Neural progenitor cell (in vitro differentiated cells): ENCODE measurements at regions not wholly inside any gene's neighbourhood (a gene's known extent, or its start where the extent isn't known, plus 50 kb on each side); places are given as distances from the start of the nearest gene placed in this dataset.

Experiments used
- DNase-seq: peaks from one replicate; pipeline ENCODE4 v3.0.0-alpha.2; 2016; ENCODE audit warnings: low spot score
- H2AFZ ChIP-seq: fragments of 200-600 bp; sonication (generic); replicated peaks from 2 replicates; pipeline ENCODE4 v1.6.1; 2016; ENCODE audit warnings: antibody characterized with exemption
- H3F3A ChIP-seq: fragments of 200-600 bp; sonication (generic); 2 replicates; pipeline ENCODE4 v1.6.1; 2016; ENCODE audit warnings: antibody characterized with exemption, low read depth
- H3K27ac ChIP-seq: fragments of 200-600 bp; sonication (generic); 2 replicates; pipeline ENCODE4 v1.5.1; 2016; ENCODE audit warnings: mild to moderate bottlenecking
- H3K27me3 ChIP-seq: fragments of 200-600 bp; sonication (generic); 2 replicates; pipeline ENCODE4 v1.6.1; 2016; ENCODE audit warnings: mild to moderate bottlenecking, moderate library complexity
- H3K36me3 ChIP-seq: fragments of 200-600 bp; sonication (generic); 2 replicates; pipeline ENCODE4 v1.5.1; 2016
- H3K4me1 ChIP-seq: fragments of 200-600 bp; sonication (generic); 2 replicates; pipeline ENCODE4 v1.6.1; 2016; ENCODE audit warnings: mixed run types
- H3K4me2 ChIP-seq: fragments of 200-600 bp; sonication (generic); 2 replicates; pipeline ENCODE4 v1.6.1; 2016
- H3K4me3 ChIP-seq: fragments of 200-600 bp; sonication (generic); 2 replicates; pipeline ENCODE4 v1.5.1; 2016
- H3K79me2 ChIP-seq: fragments of 200-600 bp; sonication (generic); 2 replicates; pipeline ENCODE4 v1.6.1; 2016; ENCODE audit warnings: low read depth
- H3K9ac ChIP-seq: fragments of 200-600 bp; sonication (generic); 2 replicates; pipeline ENCODE4 v1.6.1; 2016
- H3K9me3 ChIP-seq: fragments of 200-600 bp; sonication (generic); 2 replicates; pipeline ENCODE4 v1.5.1; 2016; ENCODE audit warnings: low read depth
- H4K20me1 ChIP-seq: fragments of 200-600 bp; sonication (generic); 2 replicates; pipeline ENCODE4 v1.6.1; 2016; ENCODE audit warnings: low read depth
- H3K27ac Mint-ChIP-seq: 3 replicates; pipeline ENCODE4 v1.8.0; 2021; ENCODE audit warnings: mixed read lengths
- H3K27me3 Mint-ChIP-seq: 2 replicates; pipeline ENCODE4 v1.8.0; 2022; ENCODE audit warnings: low read depth, mild to moderate bottlenecking, inconsistent platforms, moderate library complexity, mixed read lengths; ENCODE audit not compliant: insufficient read depth
- H3K36me3 Mint-ChIP-seq: 3 replicates; pipeline ENCODE4 v1.8.0; 2021; ENCODE audit warnings: mixed read lengths
- H3K4me1 Mint-ChIP-seq: 3 replicates; pipeline ENCODE4 v1.8.0; 2021; ENCODE audit warnings: mixed read lengths
- H3K4me3 Mint-ChIP-seq: 3 replicates; pipeline ENCODE4 v1.8.0; 2021; ENCODE audit warnings: mild to moderate bottlenecking, moderate library complexity, mixed read lengths
- H3K9me3 Mint-ChIP-seq: 3 replicates; pipeline ENCODE4 v1.8.0; 2020; ENCODE audit warnings: mixed read lengths
- EZH2 ChIP-seq: fragments of 200-600 bp; sonication (generic); IDR thresholded peaks from 2 replicates; pipeline ENCODE4 v1.6.1; 2017; ENCODE audit warnings: antibody characterized with exemption, mild to moderate bottlenecking, moderate library complexity
- EZH2phosphoT487 ChIP-seq: fragments of 200-600 bp; sonication (generic); IDR thresholded peaks from 2 replicates; pipeline ENCODE4 v1.6.1; 2017; ENCODE audit warnings: antibody characterized with exemption
- TF ChIP-seq, protein P1 (sequence below): fragments of 200-600 bp; sonication (generic); IDR thresholded peaks from 2 replicates; pipeline ENCODE4 v1.5.1; 2017; ENCODE audit warnings: antibody characterized with exemption, mild to moderate bottlenecking

DNA sequence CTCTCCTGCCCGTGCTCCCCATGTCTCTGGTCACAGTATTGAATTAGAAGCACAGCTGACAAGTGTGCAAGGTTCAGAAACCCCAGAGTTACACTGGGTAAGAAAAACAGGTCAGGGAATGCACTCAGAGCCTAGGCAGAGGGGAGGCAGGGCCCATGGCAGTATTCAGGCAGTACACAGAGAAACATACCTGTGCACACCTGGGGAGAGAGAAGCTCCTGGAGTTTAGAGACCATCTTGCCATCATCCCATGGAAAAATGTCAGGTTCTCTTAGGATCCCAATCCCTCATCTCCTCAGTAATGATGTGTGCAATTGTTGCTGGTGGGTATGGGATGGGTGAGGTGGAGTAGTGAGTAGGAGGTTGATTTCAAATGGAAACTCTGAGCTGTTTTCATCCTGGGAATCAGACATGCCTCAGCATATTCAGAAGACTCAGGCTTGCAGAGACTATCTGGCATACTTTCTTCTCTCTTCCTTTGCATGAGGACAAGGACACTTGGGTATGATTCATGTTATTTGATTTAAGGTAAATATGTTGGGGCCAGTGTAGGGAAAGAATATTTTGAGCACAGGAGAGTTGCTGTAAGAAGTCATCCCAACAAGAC, 228.5 kb downstream of the ESM1 start:
- no peaks in the 10 kb centered on the region for H3K36me3 ChIP-seq
- H3K4me1 ChIP-seq = no peaks in the 10 kb centered on the region
- no peak overlapping the region for H3K4me3 ChIP-seq
- H3K27me3 Mint-ChIP-seq = no peaks in the 10 kb centered on the region
- no peaks in the 10 kb centered on the region for H3K36me3 Mint-ChIP-seq
- no peaks in the 10 kb centered on the region for H3K79me2 ChIP-seq
- H3K9me3 Mint-ChIP-seq = no peaks in the 10 kb centered on the region
- no peaks in the 10 kb centered on the region for H4K20me1 ChIP-seq
- TF ChIP-seq EZH2phosphoT487 (no peak), EZH2 (no peak)
- TF ChIP-seq, protein P1, sequence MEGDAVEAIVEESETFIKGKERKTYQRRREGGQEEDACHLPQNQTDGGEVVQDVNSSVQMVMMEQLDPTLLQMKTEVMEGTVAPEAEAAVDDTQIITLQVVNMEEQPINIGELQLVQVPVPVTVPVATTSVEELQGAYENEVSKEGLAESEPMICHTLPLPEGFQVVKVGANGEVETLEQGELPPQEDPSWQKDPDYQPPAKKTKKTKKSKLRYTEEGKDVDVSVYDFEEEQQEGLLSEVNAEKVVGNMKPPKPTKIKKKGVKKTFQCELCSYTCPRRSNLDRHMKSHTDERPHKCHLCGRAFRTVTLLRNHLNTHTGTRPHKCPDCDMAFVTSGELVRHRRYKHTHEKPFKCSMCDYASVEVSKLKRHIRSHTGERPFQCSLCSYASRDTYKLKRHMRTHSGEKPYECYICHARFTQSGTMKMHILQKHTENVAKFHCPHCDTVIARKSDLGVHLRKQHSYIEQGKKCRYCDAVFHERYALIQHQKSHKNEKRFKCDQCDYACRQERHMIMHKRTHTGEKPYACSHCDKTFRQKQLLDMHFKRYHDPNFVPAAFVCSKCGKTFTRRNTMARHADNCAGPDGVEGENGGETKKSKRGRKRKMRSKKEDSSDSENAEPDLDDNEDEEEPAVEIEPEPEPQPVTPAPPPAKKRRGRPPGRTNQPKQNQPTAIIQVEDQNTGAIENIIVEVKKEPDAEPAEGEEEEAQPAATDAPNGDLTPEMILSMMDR = no peak
- H3F3A ChIP-seq = no peaks in the 10 kb centered on the region
- no peaks in the 10 kb centered on the region for H3K27me3 ChIP-seq
- H3K9me3 ChIP-seq = no peaks in the 10 kb centered on the region
- no peak overlapping the region for H3K9ac ChIP-seq
- no peak overlapping the region for H3K27ac Mint-ChIP-seq
- H3K4me1 Mint-ChIP-seq = peaks cover 8% of the 10 kb centered on the region
- H3K4me2 ChIP-seq = no peak overlapping the region
- DNase-seq = no peak
- no peak overlapping the region for H2AFZ ChIP-seq
- H3K27ac ChIP-seq = no peak overlapping the region
- no peak overlapping the region for H3K4me3 Mint-ChIP-seq

DNA sequence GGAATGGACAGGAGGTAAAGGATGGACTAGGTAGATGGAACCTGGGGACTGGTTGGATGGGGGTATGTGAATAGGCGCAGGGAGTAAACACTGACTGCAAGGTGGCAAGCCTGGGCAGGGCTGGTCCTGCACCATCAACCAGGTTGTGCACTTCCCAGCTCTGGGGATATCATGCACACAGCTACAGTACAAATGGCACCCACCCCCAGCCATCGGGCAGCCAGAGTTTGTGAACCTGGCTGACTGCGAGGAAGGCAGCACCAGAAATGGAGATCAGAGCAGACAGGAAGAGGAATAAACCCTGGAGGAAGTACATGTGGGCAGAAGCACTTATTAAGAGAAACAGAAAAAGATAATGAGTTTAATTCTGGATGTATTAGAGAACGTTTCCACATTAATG, 229.1 kb downstream of the ESM1 start:
- Histone ChIP-seq H3F3A (no peaks in the 10 kb centered on the region), H3K27me3 (no peaks in the 10 kb centered on the region), H3K4me1 (no peaks in the 10 kb centered on the region), H3K9ac (no peak overlapping the region), H2AFZ (no peak overlapping the region), H3K4me3 (no peak overlapping the region), H3K4me2 (no peak overlapping the region), H3K27ac (no peak overlapping the region), H3K36me3 (no peaks in the 10 kb centered on the region), H4K20me1 (no peaks in the 10 kb centered on the region), H3K79me2 (no peaks in the 10 kb centered on the region), H3K9me3 (no peaks in the 10 kb centered on the region)
- Mint-ChIP-seq H3K27me3 (no peaks in the 10 kb centered on the region), H3K27ac (no peak overlapping the region), H3K36me3 (no peaks in the 10 kb centered on the region), H3K4me1 (peaks cover 8% of the 10 kb centered on the region), H3K4me3 (no peak overlapping the region), H3K9me3 (no peaks in the 10 kb centered on the region)
- no peak for DNase-seq
- no peak for TF ChIP-seq EZH2
- TF ChIP-seq, protein P1 = no peak

DNA sequence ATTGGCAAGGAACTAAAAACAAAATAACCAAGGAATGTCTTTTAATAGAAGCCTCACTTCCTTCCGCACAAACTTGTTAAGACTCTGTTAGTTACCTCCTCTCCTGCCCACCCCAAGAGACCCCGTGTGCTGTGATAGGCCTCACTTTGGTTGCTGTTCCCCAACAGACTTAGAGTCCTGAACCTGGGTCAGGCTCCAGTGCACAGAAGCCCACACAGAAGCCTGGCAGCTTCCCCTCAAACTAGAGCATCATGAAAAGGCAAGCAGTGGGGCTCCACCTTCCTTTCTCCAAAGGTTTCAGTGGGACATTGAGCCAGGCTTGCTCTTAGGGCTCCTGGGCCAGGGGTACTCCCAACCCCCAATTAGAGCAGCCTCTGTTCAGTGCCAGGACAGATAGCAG, 230.5 kb downstream of the ESM1 start:
- no peak overlapping the region for H3K27ac ChIP-seq
- Mint-ChIP-seq H3K4me1 (no peaks in the 10 kb centered on the region), H3K36me3 (no peaks in the 10 kb centered on the region), H3K27me3 (peaks cover 3% of the 10 kb centered on the region), H3K27ac (no peak overlapping the region), H3K4me3 (no peak overlapping the region), H3K9me3 (no peaks in the 10 kb centered on the region)
- TF ChIP-seq EZH2phosphoT487 = no peak
- TF ChIP-seq, protein P1 = no peak
- no peak for TF ChIP-seq EZH2
- no peak overlapping the region for H3K4me3 ChIP-seq
- no peaks in the 10 kb centered on the region for H3K27me3 ChIP-seq
- no peaks in the 10 kb centered on the region for H3K9me3 ChIP-seq
- no peak overlapping the region for H3K9ac ChIP-seq
- H3K36me3 ChIP-seq = no peaks in the 10 kb centered on the region
- H2AFZ ChIP-seq = no peak overlapping the region
- no peaks in the 10 kb centered on the region for H3K4me1 ChIP-seq
- DNase-seq = no peak
- no peaks in the 10 kb centered on the region for H3K79me2 ChIP-seq
- H3F3A ChIP-seq = no peaks in the 10 kb centered on the region
- H3K4me2 ChIP-seq = no peak overlapping the region
- H4K20me1 ChIP-seq = no peaks in the 10 kb centered on the region
